ENCODE measurements at regions not wholly inside any gene's neighbourhood (a gene's known extent, or its start where the extent isn't known, plus 50 kb on each side); places are given as distances from the start of the nearest gene placed in this dataset.
"Not testable (repeated sequence)": the region's sequence is repeated elsewhere in the genome, so short reads cannot be mapped to it uniquely, and the experiment has no call there.

DNA sequence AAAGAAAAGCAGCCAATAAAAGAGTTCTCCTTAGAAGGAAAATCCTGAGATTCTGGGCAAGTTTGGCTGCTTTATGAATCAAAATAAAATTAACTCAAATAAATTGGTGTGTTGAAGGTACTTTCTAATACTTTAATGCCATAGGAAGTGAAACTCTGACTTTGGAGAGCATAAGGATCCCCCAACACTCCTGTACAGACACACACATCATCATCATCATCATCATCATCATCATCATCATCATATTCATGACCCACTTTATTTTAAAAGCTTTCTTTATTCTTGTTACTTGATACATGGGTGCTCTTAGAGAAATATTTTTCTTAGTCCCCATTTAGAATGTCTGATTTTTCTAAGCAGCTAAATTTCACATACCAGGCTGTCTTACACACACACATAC lies 283.1 kb upstream of the CYRIA start:
- DNase-seq: no peak

DNA sequence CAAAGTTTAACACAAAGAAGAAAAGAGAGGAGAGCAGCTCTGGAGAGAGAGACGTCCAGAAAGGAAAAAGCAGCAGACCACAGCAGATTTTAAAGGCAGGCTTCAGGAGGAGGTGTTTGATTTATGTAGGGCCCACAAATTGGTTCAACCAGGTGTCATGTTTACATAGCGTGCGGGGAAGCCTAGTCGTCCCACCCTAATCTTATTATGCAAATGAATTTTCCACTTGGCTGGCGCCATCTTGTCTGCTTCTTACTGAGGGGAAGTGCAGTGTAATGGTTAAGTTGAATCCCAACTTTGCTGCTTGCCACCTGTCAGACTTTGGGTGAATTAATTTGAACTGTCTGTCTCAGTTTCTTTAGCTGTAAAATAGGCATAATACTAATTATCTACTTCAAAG lies 282.4 kb upstream of the CYRIA start:
- no peak for DNase-seq

DNA sequence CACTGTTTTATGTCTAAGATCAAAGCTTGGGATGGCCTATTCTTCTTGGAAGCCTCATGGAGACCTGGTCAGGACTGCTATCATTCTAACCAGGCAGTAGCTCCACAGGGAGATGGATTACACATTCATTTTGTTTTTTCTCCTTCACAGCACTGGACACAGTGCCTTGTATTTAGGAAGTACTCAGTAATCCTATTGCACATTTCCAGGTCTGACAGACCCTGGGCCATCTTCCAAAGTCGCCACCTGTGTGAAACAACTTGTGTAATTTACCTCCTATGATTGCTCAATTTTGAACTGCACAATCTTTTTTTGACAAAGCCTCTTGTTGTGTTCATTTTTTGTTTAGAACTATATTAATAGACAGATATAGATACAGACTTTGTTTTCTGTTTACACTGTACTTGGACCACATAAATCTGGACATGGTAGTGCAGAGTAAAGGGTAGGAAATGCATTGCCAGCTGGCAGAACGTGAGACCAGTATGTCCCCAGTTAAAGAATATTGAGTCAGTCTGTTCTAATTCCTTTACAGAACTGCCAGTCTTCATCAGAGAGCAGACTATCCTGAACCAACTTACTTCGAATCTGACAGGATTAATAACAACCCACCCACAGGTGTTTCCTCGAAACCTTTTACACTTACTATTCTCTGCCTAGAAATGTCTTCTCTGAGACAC lies 277.8 kb upstream of the CYRIA start:
- no peak for DNase-seq

DNA sequence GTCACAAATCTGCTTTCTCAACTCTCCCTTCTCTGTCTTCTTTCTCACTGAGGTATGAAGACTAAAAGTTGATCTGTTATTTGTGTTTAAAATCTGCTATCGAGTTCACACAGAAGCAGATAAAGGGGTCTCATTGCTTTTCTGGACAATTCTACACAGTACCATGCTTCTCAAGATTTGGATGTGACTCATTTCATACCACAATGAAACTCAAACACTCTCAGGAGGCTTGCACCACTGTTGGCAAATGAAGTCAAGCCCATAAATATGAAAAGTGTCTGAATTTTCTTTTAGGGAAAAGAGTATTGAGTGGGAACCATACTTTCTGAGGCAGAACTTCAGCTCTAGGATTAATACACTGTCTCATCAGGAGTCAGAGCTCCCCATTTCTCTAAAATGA lies 274.6 kb upstream of the CYRIA start:
- DNase-seq: no peak

DNA sequence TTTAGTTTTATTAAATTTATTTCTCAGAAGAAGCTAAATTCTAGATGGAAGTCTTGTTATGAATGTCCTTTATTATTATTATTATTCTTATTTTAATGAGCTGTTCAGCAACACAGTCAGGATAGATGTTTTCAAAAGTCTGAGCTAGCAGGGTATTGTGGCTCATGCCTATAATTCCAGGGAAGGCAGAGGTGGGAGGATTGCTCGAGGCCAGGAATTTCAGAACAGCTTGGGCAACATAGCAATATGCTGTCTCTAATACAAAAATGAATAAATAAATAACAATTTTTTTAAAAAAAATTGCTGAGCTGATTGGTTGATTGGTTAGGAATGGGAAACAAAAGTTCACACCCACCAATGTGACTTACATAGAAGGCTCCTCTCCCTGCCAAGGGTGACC lies 274.1 kb upstream of the CYRIA start:
- no peak for DNase-seq

DNA sequence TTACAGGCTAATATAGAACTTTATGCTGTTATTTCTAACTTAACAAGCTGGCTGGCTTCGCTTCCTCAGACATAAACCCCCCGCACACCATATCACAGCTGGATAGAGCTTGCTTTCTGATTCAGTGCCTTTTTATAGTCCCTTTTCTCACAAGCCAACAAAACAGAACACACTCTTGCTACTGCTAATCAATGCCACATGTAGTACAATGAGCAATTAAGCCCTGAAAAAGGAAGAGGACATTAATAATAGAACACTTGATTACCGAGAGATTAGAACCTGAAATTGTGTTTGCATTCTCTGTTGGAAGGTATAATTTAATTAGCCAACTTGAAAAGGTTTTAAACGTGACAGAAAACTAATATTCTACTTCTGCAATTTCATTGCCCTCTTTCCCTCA lies 267.7 kb upstream of the CYRIA start:
- no peak for DNase-seq

DNA sequence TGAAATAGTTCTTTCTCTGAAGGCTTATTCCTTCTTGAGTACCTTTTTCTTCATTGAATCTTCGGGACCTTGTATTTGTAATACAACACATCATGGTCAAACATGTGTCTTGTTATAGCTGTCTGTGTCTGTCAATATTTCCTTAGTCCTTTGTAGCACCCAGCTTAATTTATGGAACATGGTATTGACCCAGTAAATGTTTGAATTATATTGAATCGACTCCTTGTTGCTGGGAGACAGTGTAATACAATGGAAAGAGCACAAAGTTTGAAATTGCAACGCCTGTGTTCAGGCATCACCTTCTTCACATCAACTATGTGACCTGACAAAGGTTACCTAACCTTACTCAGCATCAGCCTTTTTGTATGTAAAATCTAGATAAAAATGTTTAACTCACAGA lies 267.2 kb upstream of the CYRIA start:
- DNase-seq: no peak

DNA sequence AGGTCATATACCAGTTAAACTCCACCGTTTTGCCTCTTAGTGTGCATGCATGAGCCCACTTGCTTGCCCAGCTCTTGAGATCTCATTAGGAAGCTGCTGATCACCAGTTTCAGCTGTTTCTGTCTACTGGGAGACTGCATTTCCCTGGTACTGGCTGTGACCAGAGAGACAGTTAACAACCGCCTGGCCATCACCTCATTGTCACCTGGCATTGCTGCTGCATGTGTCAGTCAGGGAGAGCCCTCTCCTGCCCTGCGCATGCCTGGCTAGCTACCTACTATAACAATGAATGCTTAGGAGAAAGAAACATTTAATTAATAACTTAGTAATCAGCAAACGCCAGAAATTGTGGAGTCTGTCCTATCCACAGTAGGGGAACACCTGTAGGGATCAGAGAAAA lies 265.8 kb upstream of the CYRIA start:
- DNase-seq: no peak

DNA sequence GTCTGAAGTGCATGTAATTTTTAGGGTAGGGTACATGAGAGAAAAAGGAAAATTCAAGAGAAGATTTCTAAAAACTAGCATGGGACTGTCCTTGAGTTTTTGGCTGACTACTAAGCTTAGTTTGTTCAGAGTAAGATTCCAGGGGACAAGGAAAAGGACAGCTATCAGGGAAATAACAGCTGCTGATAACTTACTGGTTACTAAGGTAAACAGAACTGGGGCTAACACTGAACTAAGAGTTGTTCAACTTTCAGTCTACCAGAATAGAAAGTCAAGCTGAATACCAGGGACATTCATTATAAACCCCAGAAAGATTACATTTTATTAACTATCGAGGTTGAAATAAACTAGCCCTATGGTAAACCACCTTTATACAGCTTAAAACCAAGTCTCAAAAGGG lies 261.8 kb upstream of the CYRIA start:
- DNase-seq: no peak

DNA sequence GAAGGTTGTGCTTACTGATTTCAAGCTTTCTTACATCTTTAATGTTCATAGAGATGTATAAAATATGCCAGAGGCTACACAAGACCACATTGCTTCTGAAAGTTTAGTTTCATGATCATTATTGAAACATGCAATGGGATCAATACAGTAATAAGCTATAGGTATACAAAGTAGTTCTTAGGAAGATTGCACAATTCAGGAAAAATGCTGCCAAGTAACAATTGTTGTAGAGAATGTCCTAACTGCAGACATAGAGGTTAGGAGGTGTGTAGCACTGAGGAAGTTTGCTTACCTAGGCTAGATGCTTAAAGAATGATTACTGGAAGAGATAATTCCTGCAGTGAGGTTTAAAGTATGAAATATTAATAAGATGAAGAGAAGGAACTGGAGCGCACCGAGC lies 259.5 kb upstream of the CYRIA start:
- DNase-seq: no peak

DNA sequence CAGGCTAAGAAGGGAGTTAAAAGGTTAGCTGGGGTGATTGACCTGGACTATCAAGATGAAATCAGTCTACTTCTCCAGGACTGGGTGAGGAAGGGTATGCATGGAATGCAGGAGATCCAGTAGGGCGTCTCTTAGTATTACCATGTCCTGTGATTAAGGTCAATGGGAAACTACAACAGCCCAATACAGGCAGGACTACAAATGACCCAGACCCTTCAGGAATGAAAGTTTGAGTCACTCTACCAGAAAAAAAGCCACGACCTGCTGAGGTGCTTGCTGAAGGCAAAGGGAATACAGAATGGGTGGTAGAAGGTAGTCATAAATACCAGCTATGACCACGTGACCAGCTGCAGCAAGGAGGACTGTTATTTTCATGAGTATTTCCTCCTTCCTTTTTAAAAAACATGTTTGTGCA lies 249.7 kb upstream of the CYRIA start:
- not testable (repeated sequence) for DNase-seq

DNA sequence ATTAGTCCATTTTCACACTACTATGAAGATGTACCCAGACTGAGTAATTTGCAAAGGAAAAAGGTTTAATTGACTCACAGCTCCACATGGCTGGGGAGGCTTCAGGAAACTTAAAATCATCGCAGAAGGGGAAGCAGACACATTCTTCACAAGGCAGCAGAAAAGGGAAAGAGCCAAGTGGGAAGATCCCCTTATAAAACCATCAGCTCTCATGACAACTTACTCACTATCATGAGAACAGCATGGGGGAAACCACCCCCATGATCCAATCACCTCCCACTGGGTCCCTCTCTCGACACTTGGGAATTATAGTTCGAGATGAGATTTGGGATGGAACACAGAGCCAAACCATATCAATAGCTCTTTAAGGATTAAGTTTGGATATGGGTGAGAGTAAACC lies 246.1 kb upstream of the CYRIA start:
- DNase-seq: no peak

DNA sequence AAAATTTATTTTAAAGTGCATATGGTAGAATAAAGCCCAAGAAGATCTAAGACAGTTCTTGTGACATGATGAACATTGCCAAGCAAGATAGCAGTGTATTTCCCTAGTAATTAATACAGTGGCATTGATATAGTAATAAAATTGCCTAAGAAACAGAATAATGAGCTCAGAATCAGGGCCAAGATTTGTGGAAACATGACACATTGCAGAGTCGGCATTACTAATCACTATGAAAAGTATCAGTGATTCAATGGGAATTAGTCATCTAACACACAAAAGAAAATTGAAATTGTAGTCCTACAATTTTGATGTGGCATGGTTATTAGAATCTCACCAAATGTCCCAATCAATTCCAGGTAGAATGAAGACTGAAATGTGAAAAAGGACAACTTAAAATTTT lies 243.0 kb upstream of the CYRIA start:
- no peak for DNase-seq

DNA sequence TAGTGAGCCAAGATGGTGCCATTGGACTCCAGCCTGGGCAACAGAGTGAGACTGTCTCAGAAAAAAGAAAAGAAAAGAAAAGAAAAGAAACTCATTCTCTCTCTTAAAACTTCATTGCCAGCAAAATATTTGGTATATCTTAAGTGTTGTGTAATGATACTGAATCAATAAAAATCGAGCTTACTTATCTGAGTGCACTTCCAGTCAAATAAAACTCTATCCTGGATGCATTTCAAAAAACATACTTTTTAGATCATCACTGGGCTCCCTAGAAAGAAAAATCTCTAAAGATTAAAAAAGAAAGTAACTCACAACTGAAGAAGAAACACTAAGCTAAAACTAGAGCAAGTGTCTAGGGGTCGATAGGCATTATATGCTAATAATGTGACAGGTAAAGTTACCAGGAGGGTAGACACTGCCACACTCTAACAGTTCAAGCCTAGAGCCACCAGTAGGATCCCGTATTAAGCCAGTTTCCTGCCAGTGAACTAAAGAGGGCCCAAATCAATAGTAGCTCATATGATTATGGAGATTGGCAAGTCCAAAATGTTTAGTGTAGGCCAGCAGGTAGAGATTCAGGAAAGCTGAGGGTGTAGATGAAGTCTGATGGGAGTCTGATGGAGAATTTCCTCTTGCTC lies 242.1 kb upstream of the CYRIA start:
- no peak for DNase-seq

DNA sequence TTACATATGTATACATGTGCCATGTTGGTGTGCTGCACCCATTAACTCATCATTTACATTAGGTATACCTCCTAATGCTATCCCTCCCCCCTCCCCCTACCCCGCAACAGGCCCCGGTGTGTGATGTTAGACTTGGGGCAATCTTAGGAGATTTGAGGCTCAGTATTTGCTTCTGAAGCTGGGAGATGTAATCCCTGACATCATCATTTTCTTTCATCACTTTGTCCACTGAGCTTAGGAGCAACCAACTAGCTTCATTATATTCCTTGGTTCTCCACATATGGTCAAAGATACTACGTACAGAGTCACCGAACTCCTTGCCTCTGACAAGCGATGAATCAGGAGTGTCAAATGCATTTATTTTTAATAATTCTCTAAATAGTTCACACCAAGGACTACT lies 239.7 kb upstream of the CYRIA start:
- DNase-seq: not testable (repeated sequence)

DNA sequence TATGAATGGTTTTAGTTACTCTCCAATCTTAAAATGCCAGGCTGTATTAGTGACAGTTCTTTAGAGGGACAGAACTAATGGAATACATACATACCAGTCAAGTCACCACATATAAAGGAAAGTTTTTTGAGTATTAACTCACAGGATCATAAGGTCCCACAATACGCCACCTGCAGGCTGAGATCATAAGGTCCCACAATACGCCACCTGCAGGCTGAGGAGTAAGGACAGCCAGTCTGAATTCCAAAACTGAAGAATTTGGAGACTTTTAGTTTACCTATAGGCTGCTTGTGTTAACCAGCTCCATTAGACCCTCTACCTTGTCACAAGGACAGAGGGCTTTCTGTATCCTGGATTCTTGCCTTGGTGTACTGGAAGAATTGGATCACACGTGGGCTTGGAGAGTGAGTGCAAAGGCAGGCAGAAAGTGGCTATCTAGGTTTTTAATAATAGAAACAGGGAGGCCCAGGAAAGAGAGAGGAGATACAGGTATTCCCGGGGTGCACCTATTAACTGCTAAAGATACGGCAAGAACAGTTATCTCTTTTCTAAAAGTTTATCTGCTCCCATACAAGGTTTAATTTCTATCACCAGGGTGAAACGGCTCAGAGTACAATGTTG lies 234.9 kb upstream of the CYRIA start:
- DNase-seq: peak; percentile 16 to 20

DNA sequence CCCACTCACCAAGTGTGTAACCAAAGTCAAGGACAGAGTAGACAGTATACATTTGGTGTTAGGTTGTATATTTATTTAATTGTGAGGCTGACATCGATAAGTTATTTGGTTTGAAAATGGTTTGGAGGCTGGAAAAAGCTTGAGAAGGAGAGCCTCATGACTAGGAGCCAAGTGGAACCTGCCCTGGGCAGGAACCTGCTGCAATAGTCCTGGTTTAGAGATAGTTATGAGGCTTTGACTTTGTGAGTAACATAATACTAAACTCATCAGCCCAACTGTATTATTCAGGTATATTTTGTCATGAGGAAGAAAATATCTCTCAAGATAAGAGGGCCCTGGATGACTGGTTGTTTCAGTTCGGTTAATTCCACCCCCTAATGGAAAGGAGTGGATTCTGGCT lies 234.3 kb upstream of the CYRIA start:
- no peak for DNase-seq

DNA sequence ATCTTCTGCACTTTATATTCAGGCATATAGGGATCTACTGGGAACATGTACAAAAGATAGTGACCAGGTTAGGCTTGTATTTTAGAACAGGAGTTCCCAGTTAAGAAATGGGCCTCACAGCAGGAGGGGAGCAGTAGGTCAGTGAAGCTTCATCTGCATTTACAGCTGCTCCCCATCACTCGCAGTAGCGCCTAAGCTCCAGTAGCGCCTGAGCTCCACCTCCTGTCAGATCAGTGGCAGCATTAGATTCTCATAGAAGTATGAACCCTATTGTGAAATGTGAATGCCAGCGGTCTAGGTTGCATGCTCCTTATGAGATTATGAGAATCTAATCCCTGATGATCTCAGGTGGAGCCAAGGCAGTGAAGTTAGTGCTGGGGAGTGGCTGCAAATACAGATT lies 224.4 kb upstream of the CYRIA start:
- no peak for DNase-seq

DNA sequence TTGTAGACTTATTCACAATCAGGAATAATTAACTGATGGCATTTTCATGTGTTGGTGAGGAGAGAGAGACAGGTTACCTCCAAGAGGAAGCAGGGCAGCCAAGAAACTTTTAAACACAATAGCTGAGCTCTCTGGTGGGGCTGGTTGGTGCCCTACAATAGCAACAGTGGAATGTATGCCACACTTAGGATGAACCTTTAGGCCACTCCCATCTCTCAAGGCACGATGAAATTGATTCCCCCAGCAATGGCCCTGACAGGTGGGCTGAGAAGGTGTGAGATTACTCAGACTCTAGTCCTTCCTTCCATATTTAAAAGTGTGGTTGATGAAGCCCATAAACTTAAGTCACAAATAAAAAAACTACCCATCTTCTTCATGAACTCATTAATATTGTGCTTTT lies 219.4 kb upstream of the CYRIA start:
- no peak for DNase-seq

DNA sequence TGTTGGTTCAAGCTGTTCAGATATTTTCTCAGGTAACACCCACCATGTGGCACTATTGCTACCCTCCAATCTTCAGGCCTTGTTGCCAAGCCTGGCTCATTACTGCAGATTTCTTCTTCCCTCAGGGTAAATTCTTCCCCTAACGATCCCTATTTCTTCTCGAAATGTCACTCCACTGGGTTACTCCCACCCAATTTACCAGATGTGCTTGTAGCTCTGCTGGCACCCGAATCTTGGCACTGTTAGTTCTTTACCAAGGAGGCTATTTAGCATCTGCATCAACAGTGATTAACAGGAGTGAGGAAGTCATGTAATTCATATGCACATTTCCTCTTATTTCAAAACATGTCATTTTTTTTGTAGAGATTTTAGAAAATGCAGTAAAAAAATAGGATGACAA lies 217.1 kb upstream of the CYRIA start:
- DNase-seq: no peak

DNA sequence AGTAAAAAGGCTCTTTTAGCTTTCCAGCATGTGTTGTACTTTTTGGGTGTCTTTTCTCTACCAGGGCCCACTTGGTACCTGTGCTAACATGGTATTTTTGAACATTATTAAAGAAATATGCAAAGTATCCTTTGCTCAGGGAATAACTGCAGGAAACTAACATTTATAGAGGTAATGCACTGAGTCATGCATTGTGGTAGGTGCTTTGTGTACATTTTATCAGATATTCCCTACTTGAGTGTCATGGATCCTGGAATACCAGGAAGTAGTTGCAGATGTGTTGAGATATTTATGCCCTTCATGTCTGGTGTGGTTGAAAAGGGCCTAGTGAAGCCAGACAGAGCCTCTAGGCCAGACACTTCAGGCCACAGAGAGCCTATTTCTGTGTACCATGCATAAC lies 215.5 kb upstream of the CYRIA start:
- DNase-seq: no peak

DNA sequence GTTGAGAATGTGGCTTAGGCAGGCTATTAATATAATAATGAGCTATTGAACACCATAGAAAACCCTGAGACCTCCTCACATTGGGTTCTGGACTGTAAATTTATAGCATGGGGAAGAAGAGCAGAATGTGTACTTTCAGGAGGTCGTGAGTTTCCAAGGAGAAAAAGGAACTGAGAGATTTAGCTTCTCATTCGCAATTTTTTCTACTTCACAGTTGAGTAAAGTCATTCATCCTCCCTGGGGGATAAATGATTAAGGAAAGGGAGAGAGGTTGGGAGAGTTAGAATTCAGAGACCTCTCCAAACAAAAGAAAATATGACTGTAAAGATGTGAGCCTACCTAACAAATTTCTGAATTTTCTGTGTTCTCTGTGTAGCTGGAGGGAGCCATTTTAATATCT lies 205.8 kb upstream of the CYRIA start:
- DNase-seq: no peak

DNA sequence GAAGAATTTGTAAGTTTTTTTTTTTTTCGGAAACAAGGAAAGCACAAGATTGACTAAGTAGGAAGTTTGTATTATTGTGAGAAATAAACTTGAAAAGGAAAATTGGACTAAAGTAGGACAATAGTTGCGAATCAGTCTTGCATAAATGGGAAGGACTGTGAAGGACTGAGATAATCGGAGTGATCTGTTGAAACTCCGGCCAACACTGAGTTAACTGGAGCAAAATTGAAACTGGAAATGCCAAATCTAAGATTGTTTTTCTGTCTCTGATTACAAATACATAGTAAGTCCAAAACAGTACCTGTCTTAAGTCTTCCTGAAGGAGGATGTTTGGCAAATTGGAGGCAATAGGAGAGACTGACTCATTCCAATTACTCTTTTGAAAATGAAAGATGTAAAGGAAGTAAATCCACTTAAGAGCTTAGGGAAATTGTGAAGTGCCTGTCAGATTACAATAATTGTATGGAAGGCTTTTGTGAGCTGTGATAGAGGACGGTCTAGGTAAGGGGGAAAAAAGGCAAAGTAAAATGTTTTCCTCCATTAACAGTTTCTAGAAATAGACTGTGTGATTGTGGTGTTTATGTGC lies 204.9 kb upstream of the CYRIA start:
- no peak for DNase-seq

DNA sequence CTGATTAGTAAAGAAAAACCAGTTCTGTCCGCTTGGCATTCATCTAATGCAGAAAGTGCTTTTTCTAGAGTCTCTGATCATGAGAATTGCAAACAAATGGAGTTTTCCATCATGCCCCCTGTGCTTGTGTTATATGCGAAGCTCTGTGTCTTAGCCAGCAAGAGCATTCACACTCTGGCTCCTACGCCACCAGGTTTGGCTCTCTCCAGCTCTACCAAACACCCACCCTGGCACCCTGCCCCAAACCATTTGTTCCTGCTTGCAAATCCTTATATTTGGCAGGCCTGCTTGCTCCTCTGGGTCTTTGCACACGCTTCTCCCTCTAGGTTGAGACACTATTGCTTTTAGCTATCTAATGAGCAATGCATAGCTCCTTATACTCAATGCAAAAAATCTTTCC lies 204.1 kb upstream of the CYRIA start:
- no peak for DNase-seq

Measured in activated T-cell treated with anti-CD3 and anti-CD28 coated beads, Interleukin-2, amount 50 U/mL, for 48 hours (primary cell).